Activated CD8-positive, alpha-beta T cell treated with anti-CD3 and anti-CD28 coated beads for 36 hours (primary cell): ENCODE measurements at regions not wholly inside any gene's neighbourhood (a gene's known extent, or its start where the extent isn't known, plus 50 kb on each side); places are given as distances from the start of the nearest gene placed in this dataset.

Source experiments
- ATAC-seq: fragments of 200-7000 bp; cut with Tn5 transposase; one replicate; pipeline ENCODE4 v1.10.0; 2021; ENCODE audit warnings: mild to moderate bottlenecking, moderate library complexity
- CTCF ChIA-PET: fragments of 350-600 bp; sonication (Branson Sonifier 250); formaldehyde crosslinking; loops from one replicate; lab custom pipeline; 2021; ENCODE audit warnings: antibody characterized with exemption; lab: Charles Lee
- POLR2A ChIA-PET: fragments of 350-600 bp; sonication (Branson Sonifier 250); formaldehyde crosslinking; loops from one replicate; lab custom pipeline; 2021; ENCODE audit warnings: antibody characterized with exemption; lab: Charles Lee
- DNase-seq: peaks from one replicate; pipeline ENCODE4 v3.0.0-alpha.2; 2020
- H3K27ac Mint-ChIP-seq: one replicate; pipeline ENCODE4 v1.8.0; 2021; ENCODE audit warnings: mild to moderate bottlenecking, mixed read lengths
- H3K27me3 Mint-ChIP-seq: one replicate; pipeline ENCODE4 v1.8.0; 2021; ENCODE audit warnings: mixed read lengths
- H3K36me3 Mint-ChIP-seq: one replicate; pipeline ENCODE4 v1.8.0; 2021; ENCODE audit warnings: low read depth, mixed read lengths
- H3K4me1 Mint-ChIP-seq: one replicate; pipeline ENCODE4 v1.8.0; 2021; ENCODE audit warnings: low read depth, mixed read lengths
- H3K4me3 Mint-ChIP-seq: one replicate; pipeline ENCODE4 v1.8.0; 2021; ENCODE audit warnings: mild to moderate bottlenecking, moderate library complexity, mixed read lengths
- H3K9me3 Mint-ChIP-seq: one replicate; pipeline ENCODE4 v1.8.0; 2021; ENCODE audit warnings: mixed read lengths
- intact Hi-C: fragments of 100-400 bp; cut with micrococcal nuclease; formaldehyde crosslinking; loops from one replicate; pipeline ENCODE4 v1.10.0; 2022
- TF ChIP-seq, protein P1 (sequence below): fragments of 200-600 bp; IDR thresholded peaks from one replicate; pipeline ENCODE4 v1.8.0; 2022; ENCODE audit warnings: antibody characterized with exemption, mild to moderate bottlenecking

DNA sequence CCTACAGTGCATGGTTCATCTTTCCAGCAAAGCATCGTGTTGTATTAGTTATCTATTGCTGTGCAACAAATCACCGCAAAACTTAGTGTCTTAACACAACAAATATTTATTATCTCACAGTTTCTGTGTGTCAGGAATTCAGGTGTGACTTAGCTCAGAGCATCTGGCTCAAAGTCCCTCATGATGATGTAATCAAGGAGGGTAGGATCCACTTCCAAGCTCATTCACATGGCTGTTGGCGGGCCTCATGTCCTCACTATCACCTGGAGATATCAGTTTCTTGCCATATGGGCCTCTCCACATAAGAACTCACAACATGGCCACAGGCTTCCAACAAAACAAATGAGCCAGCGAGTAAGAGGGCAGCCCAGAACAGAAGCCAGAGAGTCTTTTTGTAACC, 135.6 kb upstream of the GJB5 start:
- intact Hi-C loops: no loop called here
- Mint-ChIP-seq H3K4me1 (no peaks in the 10 kb centered on the region), H3K4me3 (no peak overlapping the region), H3K36me3 (no peaks in the 10 kb centered on the region), H3K27ac (no peak overlapping the region), H3K9me3 (no peaks in the 10 kb centered on the region), H3K27me3 (peaks cover 17% of the 10 kb centered on the region)
- DNase-seq (no peak), ATAC-seq (no peak)
- TF ChIP-seq, protein P1, sequence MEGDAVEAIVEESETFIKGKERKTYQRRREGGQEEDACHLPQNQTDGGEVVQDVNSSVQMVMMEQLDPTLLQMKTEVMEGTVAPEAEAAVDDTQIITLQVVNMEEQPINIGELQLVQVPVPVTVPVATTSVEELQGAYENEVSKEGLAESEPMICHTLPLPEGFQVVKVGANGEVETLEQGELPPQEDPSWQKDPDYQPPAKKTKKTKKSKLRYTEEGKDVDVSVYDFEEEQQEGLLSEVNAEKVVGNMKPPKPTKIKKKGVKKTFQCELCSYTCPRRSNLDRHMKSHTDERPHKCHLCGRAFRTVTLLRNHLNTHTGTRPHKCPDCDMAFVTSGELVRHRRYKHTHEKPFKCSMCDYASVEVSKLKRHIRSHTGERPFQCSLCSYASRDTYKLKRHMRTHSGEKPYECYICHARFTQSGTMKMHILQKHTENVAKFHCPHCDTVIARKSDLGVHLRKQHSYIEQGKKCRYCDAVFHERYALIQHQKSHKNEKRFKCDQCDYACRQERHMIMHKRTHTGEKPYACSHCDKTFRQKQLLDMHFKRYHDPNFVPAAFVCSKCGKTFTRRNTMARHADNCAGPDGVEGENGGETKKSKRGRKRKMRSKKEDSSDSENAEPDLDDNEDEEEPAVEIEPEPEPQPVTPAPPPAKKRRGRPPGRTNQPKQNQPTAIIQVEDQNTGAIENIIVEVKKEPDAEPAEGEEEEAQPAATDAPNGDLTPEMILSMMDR: no peak
- ChIA-PET POLR2A (interaction anchor here (0.7 kb wide), 1 partner anchor 514 kb away, joined by 3 read pairs; no protein-coding TSS in a partner anchor), CTCF (no interaction called here)

DNA sequence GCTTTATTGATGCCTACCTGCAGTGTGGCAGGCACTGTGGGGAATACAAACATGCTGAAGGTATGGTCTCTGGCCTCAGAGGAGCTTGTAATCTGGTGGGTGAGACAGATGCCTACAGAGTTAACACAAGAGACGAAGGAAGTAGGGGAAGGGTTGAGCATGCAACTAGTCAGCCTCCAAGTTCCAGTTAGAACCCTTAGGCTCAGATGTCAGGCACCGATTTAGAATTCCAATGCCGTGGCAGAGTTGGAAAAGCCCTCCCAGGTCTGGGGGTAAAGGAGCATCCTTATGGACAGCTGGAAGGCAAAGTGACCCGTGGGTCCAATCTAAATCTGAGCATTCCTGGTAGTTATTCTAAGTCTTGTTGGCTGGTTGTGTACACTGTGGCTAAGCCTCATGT, 132.9 kb upstream of the GJB5 start:
- POLR2A ChIA-PET: no interaction called here
- H3K27me3 Mint-ChIP-seq: peaks cover 21% of the 10 kb centered on the region
- TF ChIP-seq, protein P1: no peak
- ATAC-seq (no peak), DNase-seq (no peak)
- CTCF ChIA-PET: interaction anchor here (1.2 kb wide), 1 partner anchor 989 kb away, joined by 3 read pairs; no protein-coding TSS in a partner anchor
- H3K4me3 Mint-ChIP-seq: no peak overlapping the region
- no peak overlapping the region for H3K27ac Mint-ChIP-seq
- intact Hi-C loops: no loop called here
- H3K9me3 Mint-ChIP-seq: no peaks in the 10 kb centered on the region
- H3K36me3 Mint-ChIP-seq: no peaks in the 10 kb centered on the region
- peaks cover 2% of the 10 kb centered on the region for H3K4me1 Mint-ChIP-seq

DNA sequence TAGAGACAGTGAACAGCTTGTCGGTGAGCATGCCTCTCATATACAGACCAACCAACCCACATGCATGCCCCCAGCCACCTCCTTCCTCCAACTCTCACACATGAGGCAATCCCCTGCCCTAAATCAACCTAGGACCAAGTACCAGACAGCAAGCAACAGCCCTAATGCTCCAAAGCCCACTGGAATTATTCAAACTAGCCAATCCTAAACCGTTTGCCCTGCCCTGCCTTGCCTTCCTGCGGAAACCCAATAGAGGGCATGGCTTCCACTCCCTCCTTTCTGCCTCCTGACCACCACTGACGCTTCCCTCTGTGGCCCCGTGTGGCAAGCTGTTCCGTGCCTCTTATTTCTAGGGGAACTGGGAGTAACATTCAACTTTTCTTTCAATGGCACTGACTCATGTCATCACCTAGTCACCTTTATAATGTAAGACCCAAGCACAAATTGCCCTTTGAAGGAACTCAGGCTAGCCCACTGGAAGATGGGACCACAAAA, 129.3 kb upstream of the GJB5 start:
- ATAC-seq (no peak), DNase-seq (no peak)
- ChIA-PET POLR2A (no interaction called here), CTCF (interaction anchor here (1.4 kb wide), 1 partner anchor 165 kb away, joined by 4 read pairs; no protein-coding TSS in a partner anchor)
- Mint-ChIP-seq H3K9me3 (no peaks in the 10 kb centered on the region), H3K36me3 (no peaks in the 10 kb centered on the region), H3K27ac (no peak overlapping the region), H3K27me3 (peaks cover 13% of the 10 kb centered on the region), H3K4me1 (peaks cover 2% of the 10 kb centered on the region), H3K4me3 (no peak overlapping the region)
- TF ChIP-seq, protein P1: no peak
- intact Hi-C loops: no loop called here

DNA sequence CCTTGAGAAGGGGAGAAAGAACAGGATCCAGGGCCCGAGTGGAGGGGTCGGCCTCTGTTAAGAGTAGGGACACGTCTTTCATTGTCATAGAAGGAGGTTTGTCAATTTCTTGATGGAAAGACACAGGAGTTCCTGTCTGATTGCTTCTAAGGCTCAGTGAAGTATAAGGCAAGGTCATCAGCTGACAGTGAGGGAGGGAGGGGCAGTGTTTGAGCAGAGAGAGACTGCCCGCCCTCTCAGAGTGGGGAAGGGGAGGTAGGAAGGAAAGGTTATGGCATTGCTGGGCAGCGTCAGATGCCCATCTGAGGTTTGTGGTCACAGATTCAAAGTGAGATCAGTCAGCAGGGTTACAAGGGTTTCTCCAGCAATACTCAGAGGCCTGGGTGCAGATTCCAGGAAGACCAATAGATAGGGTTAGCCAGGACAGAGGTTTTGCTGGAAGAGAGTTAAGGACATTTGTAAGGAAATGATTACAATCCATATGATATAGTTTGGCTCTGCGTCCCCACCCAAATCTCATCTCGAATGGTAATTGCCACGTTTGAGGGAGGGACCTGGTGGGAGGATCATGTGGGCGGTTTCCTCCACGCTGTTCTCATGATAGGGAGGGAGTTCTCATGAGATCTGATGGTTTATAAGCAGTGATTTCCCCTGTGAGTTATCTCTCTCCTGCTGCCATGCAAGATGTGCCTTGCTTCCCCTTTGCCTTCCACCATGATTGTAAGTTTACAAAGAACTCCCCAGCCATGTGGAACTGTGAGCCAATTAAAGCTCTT, 127.2 kb upstream of the GJB5 start:
- Mint-ChIP-seq H3K4me1 (peaks cover 2% of the 10 kb centered on the region), H3K36me3 (no peaks in the 10 kb centered on the region), H3K27me3 (peaks cover 9% of the 10 kb centered on the region), H3K27ac (no peak overlapping the region), H3K9me3 (no peaks in the 10 kb centered on the region), H3K4me3 (no peak overlapping the region)
- intact Hi-C loops: no loop called here
- DNase-seq (no peak), ATAC-seq (no peak)
- ChIA-PET CTCF (no interaction called here), POLR2A (no interaction called here)
- TF ChIP-seq, protein P1: no peak

DNA sequence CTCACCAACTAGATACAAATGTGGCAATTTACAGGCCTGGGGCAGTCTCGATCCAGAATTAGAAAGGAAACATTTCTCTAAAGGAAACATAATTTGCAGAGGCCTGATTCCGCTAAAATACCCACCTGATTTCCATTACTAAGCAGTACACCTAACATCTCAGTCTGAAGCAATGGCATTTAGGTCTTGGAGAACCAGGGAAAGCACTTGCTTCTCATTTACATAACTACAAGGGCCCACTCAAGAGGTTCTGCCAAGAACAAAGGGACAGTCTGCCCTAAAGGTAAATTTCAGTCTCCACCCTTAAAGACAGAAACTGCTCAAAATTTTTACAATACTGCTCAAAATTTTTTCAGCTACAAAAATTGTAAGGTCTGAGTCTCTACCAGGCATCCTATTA, 123.7 kb upstream of the GJB5 start:
- no peak overlapping the region for H3K4me3 Mint-ChIP-seq
- H3K27me3 Mint-ChIP-seq: no peaks in the 10 kb centered on the region
- no peak overlapping the region for H3K27ac Mint-ChIP-seq
- DNase-seq (no peak), ATAC-seq (no peak)
- TF ChIP-seq, protein P1: no peak
- H3K36me3 Mint-ChIP-seq: no peaks in the 10 kb centered on the region
- ChIA-PET CTCF (no interaction called here), POLR2A (no interaction called here)
- no peaks in the 10 kb centered on the region for H3K9me3 Mint-ChIP-seq
- H3K4me1 Mint-ChIP-seq: no peaks in the 10 kb centered on the region
- intact Hi-C loops: no loop called here
